GM23248 (cell line): ENCODE measurements at regions not wholly inside any gene's neighbourhood (a gene's known extent, or its start where the extent isn't known, plus 50 kb on each side); places are given as distances from the start of the nearest gene placed in this dataset.

Experiments
- EZH2 ChIP-seq: fragments of 200-600 bp; sonication (generic); IDR thresholded peaks from 2 replicates; pipeline ENCODE4 v1.6.1; 2018; ENCODE audit warnings: antibody characterized with exemption, mild to moderate bottlenecking; ENCODE audit not compliant: insufficient read depth, poor library complexity, severe bottlenecking
- EZH2phosphoT487 ChIP-seq: fragments of 200-600 bp; sonication (generic); IDR thresholded peaks from 2 replicates; pipeline ENCODE4 v1.6.1; 2018; ENCODE audit warnings: antibody characterized with exemption, moderate library complexity, mild to moderate bottlenecking, low read depth; ENCODE audit not compliant: insufficient read depth

DNA sequence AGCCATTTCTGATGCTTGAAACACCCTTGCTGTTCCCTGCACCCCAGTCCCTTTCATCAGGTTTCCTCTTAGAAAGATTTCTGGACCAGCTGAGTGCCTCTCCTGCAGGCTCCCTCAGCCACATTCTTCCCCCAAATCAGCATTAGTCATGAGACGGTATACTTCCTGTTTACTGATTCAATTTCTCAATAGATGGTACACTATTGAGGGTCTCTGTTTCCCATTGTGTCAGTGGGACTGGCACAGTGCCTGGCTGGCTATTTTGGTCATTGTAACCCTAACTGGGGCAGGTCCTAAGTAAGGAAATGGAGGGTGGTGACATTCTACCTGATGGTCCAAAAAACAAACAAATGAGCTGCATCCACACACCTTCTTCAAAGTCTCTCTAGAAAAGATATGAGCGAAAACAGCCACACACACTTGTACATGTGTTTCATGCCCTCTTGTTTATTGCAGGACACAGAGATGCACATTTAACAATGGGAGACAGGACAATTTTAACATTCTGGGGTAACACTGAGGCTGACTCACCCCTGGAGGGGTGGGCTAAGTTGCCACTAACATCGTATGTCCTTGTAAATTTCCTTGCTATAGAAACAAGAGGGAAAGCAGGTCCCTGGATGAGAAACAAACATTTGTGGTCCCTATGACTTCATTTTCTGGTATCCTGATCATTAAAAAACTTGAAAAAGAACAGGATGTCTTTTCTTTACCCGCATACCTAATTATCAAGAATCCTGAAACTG is 77.5 kb downstream of the RRAGC start:
- no peak for TF ChIP-seq EZH2
- no peak for TF ChIP-seq EZH2phosphoT487
